Breast epithelium (tissue), 3 donors: ENCODE measurements at regions not wholly inside any gene's neighbourhood (a gene's known extent, or its start where the extent isn't known, plus 50 kb on each side); places are given as distances from the start of the nearest gene placed in this dataset.

ENCODE experiments used
- CTCF ChIP-seq, 3 donors: fragments of 450-650 bp; IDR thresholded peaks; one replicate each; pipeline ENCODE4 v1.5.1; 2016 to 2017; ENCODE audit warnings: antibody characterized with exemption in 3 of 3, mild to moderate bottlenecking in 3 of 3, moderate library complexity in 3 of 3
- POLR2AphosphoS5 ChIP-seq, 3 donors: sonication (generic); formaldehyde crosslinking; IDR thresholded peaks; one replicate each; pipeline ENCODE4 v1.6.1; 2017; ENCODE audit warnings: antibody characterized with exemption in 3 of 3

GRCh38 chr5:158060212-158060611 lies 201.3 kb upstream of the CLINT1 start:
- TF ChIP-seq CTCF (IDR thresholded peaks at IDR 0.05) (no peak), POLR2AphosphoS5 (IDR thresholded peaks at IDR 0.05) (no peak)
